Osteocyte (in vitro differentiated cells): ENCODE measurements at regions not wholly inside any gene's neighbourhood (a gene's known extent, or its start where the extent isn't known, plus 50 kb on each side); places are given as distances from the start of the nearest gene placed in this dataset.
"Not testable (repeated sequence)": the region's sequence is repeated elsewhere in the genome, so short reads cannot be mapped to it uniquely, and the experiment has no call there.

Source experiments
- DNase-seq: peaks from one replicate; pipeline ENCODE4 v3.0.0; 2021; ENCODE audit warnings: mixed read lengths; ENCODE audit not compliant: unreplicated experiment; ENCODE audit errors: extremely low spot score
- H3K27ac Mint-ChIP-seq: one replicate; pipeline ENCODE4 v1.8.0; 2021; ENCODE audit warnings: mild to moderate bottlenecking, mixed read lengths; ENCODE audit not compliant: unreplicated experiment
- H3K27me3 Mint-ChIP-seq: one replicate; pipeline ENCODE4 v1.8.0; 2021; ENCODE audit warnings: mixed read lengths; ENCODE audit not compliant: unreplicated experiment
- H3K36me3 Mint-ChIP-seq: one replicate; pipeline ENCODE4 v1.8.0; 2021; ENCODE audit warnings: mixed read lengths; ENCODE audit not compliant: unreplicated experiment
- H3K4me1 Mint-ChIP-seq: one replicate; pipeline ENCODE4 v1.8.0; 2021; ENCODE audit warnings: mixed read lengths; ENCODE audit not compliant: unreplicated experiment
- H3K4me3 Mint-ChIP-seq: one replicate; pipeline ENCODE4 v1.8.0; 2021; ENCODE audit warnings: mild to moderate bottlenecking, moderate library complexity, mixed read lengths; ENCODE audit not compliant: unreplicated experiment
- H3K9me3 Mint-ChIP-seq: one replicate; pipeline ENCODE4 v1.8.0; 2021; ENCODE audit warnings: mixed read lengths; ENCODE audit not compliant: unreplicated experiment
- CTCF ChIP-seq: fragments of 200-600 bp; sonication (generic); IDR thresholded peaks from 2 replicates; pipeline ENCODE4 v1.5.0; 2021; ENCODE audit warnings: antibody characterized with exemption, mild to moderate bottlenecking, moderate library complexity

GRCh38 chr14:104306450-104307040, 168.2 kb downstream of the KIF26A start:
- H3K27me3 Mint-ChIP-seq = no peaks in the 10 kb centered on the region
- no peak overlapping the region for H3K4me3 Mint-ChIP-seq
- H3K27ac Mint-ChIP-seq = no peak overlapping the region
- no peak for TF ChIP-seq CTCF
- no peaks in the 10 kb centered on the region for H3K36me3 Mint-ChIP-seq
- no peaks in the 10 kb centered on the region for H3K4me1 Mint-ChIP-seq
- peaks cover 7% of the 10 kb centered on the region for H3K9me3 Mint-ChIP-seq
- DNase-seq = no peak

- Mint-ChIP-seq H3K4me3 (no peak overlapping the region), H3K9me3 (peaks cover 7% of the 10 kb centered on the region), H3K4me1 (no peaks in the 10 kb centered on the region), H3K27ac (no peak overlapping the region), H3K36me3 (no peaks in the 10 kb centered on the region), H3K27me3 (no peaks in the 10 kb centered on the region)
- no peak for TF ChIP-seq CTCF
- DNase-seq = no peak
Observed at GRCh38 chr14:104307246-104307626, 168.8 kb downstream of the KIF26A start.

- no peaks in the 10 kb centered on the region for H3K27me3 Mint-ChIP-seq
- TF ChIP-seq CTCF = no peak
- H3K4me1 Mint-ChIP-seq = no peaks in the 10 kb centered on the region
- peaks cover 7% of the 10 kb centered on the region for H3K9me3 Mint-ChIP-seq
- no peaks in the 10 kb centered on the region for H3K36me3 Mint-ChIP-seq
- H3K4me3 Mint-ChIP-seq = no peak overlapping the region
- no peak for DNase-seq
- H3K27ac Mint-ChIP-seq = no peak overlapping the region
Observed at GRCh38 chr14:104307627-104308401, 169.4 kb downstream of the KIF26A start.

- not testable (repeated sequence) for H3K4me3 Mint-ChIP-seq, H3K27ac Mint-ChIP-seq, H3K36me3 Mint-ChIP-seq, H3K4me1 Mint-ChIP-seq, H3K27me3 Mint-ChIP-seq, H3K9me3 Mint-ChIP-seq, DNase-seq
Observed at GRCh38 chr14:104308534-104308933, 170.1 kb downstream of the KIF26A start.

- no peaks in the 10 kb centered on the region for H3K27me3 Mint-ChIP-seq
- H3K4me1 Mint-ChIP-seq = no peaks in the 10 kb centered on the region
- no peaks in the 10 kb centered on the region for H3K36me3 Mint-ChIP-seq
- TF ChIP-seq CTCF = no peak
- no peak overlapping the region for H3K27ac Mint-ChIP-seq
- H3K4me3 Mint-ChIP-seq = no peak overlapping the region
- DNase-seq = no peak
- peaks cover 7% of the 10 kb centered on the region for H3K9me3 Mint-ChIP-seq
Observed at GRCh38 chr14:104309657-104310369, 171.4 kb downstream of the KIF26A start.
